Gastroesophageal sphincter (tissue), 3 donors: ENCODE measurements at regions not wholly inside any gene's neighbourhood (a gene's known extent, or its start where the extent isn't known, plus 50 kb on each side); places are given as distances from the start of the nearest gene placed in this dataset.

Experiments
- CTCF ChIP-seq, 4 experiments: fragments of 200-600 bp in 2 of 4; fragments of 450-650 bp in 2 of 4; sonication (generic) in 1 of 4; IDR thresholded peaks; one replicate each; pipeline ENCODE4 v1.5.1; 2017 to 2019; ENCODE audit warnings: antibody characterized with exemption in 4 of 4, mild to moderate bottlenecking in 2 of 4, moderate library complexity in 2 of 4
- EP300 ChIP-seq: sonication (generic); formaldehyde crosslinking; IDR thresholded peaks from one replicate; pipeline ENCODE4 v1.6.1; 2017; ENCODE audit warnings: antibody characterized with exemption, mild to moderate bottlenecking
- POLR2AphosphoS5 ChIP-seq: sonication (generic); formaldehyde crosslinking; IDR thresholded peaks from one replicate; pipeline ENCODE4 v1.6.1; 2017; ENCODE audit warnings: antibody characterized with exemption

- TF ChIP-seq EP300 (no peak), CTCF (IDR thresholded peaks at IDR 0.05) (no peak), POLR2AphosphoS5 (no peak)
Observed at GRCh38 chr13:73368608-73369007, 309.8 kb downstream of the KLF5 start.
